ENCODE measurements at regions not wholly inside any gene's neighbourhood (a gene's known extent, or its start where the extent isn't known, plus 50 kb on each side); places are given as distances from the start of the nearest gene placed in this dataset.
A peak's percentile ranks its signal among the peaks of the same experiment; 100 is the strongest.
"Not testable (repeated sequence)": the region's sequence is repeated elsewhere in the genome, so short reads cannot be mapped to it uniquely, and the experiment has no call there.

- peak; percentile 2 for DNase-seq (ENCODE audit: low read depth)
These were observed 88.3 kb upstream of the KCNQ5 start for GRCh38 chr6:72533606-72534005.

DNA sequence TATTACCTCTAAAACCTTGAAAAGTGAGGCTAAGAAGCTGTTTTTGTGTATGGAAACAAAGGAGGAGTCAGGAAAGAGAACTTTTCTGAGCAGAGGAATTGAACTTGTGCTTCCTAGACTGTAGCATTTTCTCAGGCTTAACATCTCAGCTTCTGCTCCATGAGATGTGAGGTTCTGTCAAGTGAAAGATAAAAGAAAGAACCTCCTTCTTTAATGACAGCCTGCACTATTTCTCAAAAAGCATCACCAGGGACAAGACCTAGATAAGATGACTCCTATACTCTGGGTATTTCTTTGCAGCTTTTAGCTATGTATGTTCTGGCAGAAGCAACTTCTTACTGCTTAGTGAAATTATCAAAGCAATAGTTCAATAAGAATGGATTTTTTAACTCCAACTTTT lies 87.6 kb upstream of the KCNQ5 start:
- DNase-seq (ENCODE audit: low read depth): no peak

GRCh38 chr6:72535124-72535523 lies 86.7 kb upstream of the KCNQ5 start:
- no peak for DNase-seq (ENCODE audit: low read depth)

DNA sequence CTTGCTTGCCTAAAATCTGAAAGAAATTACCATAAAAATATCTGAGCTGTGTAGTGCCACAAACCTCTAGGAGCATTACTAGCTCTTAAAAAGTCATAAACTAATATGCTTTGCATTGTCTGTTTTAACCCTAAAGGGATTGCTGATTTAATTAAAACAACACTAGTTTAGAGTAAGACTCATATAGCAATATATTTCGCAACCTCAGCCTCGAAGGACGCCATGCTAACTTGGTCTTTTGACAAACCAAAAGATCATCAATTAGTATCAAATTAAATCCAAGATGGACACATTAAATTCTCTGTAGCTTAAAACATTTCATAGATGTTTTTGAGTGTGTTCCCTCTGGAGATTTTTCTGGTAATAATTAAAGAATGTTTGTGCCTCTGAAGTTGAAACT lies 74.8 kb upstream of the KCNQ5 start:
- DNase-seq (ENCODE audit: low read depth): no peak

DNA sequence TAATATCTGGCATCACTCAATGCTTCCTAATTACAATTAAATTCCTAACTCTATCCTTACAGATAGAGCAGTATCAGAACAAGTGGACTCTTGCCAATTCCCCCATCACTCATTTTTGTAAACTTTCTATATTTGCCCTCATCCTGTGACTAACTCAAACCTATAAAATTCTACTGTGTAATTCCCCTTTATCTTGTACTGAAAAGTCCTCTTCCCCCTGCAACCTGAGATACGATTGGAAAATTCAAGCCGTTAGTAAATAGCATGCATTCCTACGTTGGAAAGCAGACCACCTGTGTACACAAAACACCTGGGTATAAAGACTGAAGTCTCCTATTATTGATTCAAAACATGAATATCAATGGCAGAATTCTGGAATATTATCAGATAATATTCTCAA lies 70.4 kb upstream of the KCNQ5 start:
- DNase-seq (ENCODE audit: low read depth): no peak

GRCh38 chr6:72552938-72553337 lies 68.9 kb upstream of the KCNQ5 start:
- DNase-seq (ENCODE audit: low read depth): peak; percentile 22

GRCh38 chr6:72553531-72554511 lies 68.0 kb upstream of the KCNQ5 start:
- peak; percentile 88 for DNase-seq (ENCODE audit: low read depth)

DNA sequence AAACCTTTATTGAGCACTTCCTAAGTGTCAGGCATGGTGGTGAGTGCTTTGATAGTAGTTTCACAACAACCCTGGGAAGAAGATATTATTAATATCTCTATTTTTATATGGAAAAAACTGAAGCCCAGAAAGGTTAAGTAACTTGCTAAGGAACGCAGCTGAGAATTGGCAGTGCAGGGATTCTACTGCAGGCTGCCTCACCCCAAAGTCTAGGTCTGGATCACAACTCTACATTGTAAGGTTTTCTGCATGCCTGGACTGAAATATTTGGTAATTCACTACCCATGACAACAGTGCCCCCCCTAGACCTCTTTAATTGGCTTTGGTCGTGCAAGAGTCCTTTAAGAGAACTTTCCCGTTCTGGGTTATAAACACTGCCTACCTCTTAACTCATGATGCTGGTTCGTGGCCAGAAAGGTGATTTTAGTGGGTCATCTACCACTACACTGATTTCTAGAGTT lies 67.1 kb upstream of the KCNQ5 start:
- DNase-seq (ENCODE audit: low read depth): peak; percentile 23

DNA sequence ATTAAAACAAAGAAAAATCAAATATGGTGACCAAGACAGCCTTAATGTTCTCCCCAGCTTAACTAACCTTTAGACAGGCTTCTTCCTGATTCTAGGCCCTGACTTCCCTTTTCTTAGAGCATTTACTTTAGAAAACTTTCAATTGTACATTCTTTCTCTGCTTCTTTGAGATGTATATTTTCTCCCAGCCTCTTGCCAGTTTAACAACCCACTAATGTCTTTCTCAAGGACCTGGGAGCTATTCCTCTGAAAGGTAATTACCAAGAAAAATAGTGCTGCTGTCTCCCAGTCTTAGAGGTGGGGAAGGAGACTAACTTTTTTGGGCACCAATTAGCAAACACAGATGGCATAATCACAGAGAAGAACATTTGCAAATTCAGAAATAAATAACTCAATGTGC lies 62.8 kb upstream of the KCNQ5 start:
- DNase-seq (ENCODE audit: low read depth): no peak

- DNase-seq (ENCODE audit: low read depth): no peak
These were observed 62.3 kb upstream of the KCNQ5 start for GRCh38 chr6:72559555-72559954.

DNA sequence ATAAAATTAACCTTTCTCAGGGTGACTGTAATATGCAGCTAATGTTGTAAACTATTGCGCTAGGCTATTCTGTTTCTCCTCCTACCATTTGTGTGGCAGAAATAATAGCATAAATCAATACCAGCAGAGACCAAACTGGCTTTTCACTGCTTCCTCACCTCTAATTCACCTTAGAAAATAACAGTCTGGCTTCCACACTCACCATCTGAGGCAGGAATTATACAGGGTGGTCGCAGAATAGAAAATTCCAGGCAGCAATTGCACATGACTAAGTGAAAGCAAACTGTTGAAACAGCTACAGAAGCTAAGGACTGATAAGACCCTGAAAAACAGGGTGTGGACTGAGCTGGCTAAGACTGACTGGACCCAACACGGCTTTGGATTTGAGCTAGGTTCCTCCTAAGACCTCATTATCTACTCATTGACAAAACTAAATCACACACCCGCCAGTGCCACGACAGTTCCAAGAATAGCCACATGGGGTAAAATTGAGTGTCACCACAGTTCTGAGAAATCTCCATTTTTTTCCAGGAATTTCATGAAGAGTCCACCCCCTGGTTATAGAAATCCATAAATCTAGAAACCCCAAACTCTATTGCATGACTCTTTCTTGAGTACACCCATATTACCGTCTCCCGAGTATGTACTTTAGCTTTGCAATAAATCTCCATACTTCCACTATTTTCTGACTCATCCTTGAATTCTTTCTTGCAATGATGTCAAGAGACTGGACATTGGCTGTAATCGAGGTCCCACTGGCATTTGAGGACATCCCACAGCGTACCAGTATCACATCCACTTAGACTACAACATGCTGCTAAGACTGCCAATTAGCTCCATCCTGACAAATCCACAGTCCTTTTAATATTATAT lies 60.9 kb upstream of the KCNQ5 start:
- DNase-seq (ENCODE audit: low read depth): peak; percentile 56

- DNase-seq (ENCODE audit: low read depth): no peak
These were observed 60.2 kb upstream of the KCNQ5 start for GRCh38 chr6:72561629-72562028.

GRCh38 chr6:72564231-72564630 lies 57.6 kb upstream of the KCNQ5 start:
- DNase-seq (ENCODE audit: low read depth): no peak

- DNase-seq (ENCODE audit: low read depth): not testable (repeated sequence)
These were observed 49.9 kb upstream of the KCNQ5 start for GRCh38 chr6:72571993-72572392.

All from amniotic epithelial cell (primary cell).